ENCODE measurements at regions not wholly inside any gene's neighbourhood (a gene's known extent, or its start where the extent isn't known, plus 50 kb on each side); places are given as distances from the start of the nearest gene placed in this dataset.

DNA sequence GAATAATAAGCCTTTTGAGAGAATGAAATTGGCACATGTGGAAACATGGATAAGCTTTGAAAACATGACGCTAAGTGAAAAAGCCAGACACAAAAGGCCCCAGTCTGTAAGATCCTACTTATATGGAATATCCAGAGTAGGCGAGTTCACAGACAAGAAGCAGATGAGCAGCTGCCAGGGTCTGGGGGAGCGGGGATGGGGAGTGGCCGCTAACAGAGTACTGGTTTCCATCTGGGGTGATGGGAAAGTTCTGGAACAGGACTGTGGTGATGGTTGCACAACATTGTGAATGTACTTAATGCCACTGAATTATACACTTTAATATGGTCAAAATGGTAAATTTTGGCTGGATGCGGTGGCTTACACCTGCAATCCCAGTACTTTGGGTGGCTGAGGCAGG, 126.5 kb downstream of the SPATA19 start:
- TF ChIP-seq, protein P1, sequence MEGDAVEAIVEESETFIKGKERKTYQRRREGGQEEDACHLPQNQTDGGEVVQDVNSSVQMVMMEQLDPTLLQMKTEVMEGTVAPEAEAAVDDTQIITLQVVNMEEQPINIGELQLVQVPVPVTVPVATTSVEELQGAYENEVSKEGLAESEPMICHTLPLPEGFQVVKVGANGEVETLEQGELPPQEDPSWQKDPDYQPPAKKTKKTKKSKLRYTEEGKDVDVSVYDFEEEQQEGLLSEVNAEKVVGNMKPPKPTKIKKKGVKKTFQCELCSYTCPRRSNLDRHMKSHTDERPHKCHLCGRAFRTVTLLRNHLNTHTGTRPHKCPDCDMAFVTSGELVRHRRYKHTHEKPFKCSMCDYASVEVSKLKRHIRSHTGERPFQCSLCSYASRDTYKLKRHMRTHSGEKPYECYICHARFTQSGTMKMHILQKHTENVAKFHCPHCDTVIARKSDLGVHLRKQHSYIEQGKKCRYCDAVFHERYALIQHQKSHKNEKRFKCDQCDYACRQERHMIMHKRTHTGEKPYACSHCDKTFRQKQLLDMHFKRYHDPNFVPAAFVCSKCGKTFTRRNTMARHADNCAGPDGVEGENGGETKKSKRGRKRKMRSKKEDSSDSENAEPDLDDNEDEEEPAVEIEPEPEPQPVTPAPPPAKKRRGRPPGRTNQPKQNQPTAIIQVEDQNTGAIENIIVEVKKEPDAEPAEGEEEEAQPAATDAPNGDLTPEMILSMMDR (IDR thresholded peaks at IDR 0.05) = no peak
- no peak for TF ChIP-seq ZFX (IDR thresholded peaks at IDR 0.05; ENCODE audit: borderline replicate concordance)
